Stimulated activated naive CD8-positive, alpha-beta T cell treated with anti-CD3 and anti-CD28 coated beads, Interleukin-15, Interleukin-2, amounts not matched to agents 100 ng/mL and 50 ng/mL, for 24 hours (primary cell): ENCODE measurements at regions not wholly inside any gene's neighbourhood (a gene's known extent, or its start where the extent isn't known, plus 50 kb on each side); places are given as distances from the start of the nearest gene placed in this dataset.
"Not testable (repeated sequence)": the region's sequence is repeated elsewhere in the genome, so short reads cannot be mapped to it uniquely, and the experiment has no call there.

ENCODE experiments used
- H3K27ac Mint-ChIP-seq: one replicate; pipeline ENCODE4 v1.8.0; 2021; ENCODE audit warnings: mild to moderate bottlenecking, mixed read lengths
- H3K27me3 Mint-ChIP-seq: one replicate; pipeline ENCODE4 v1.8.0; 2021; ENCODE audit warnings: mixed read lengths
- H3K36me3 Mint-ChIP-seq: one replicate; pipeline ENCODE4 v1.8.0; 2021; ENCODE audit warnings: low read depth, mixed read lengths
- H3K4me1 Mint-ChIP-seq: one replicate; pipeline ENCODE4 v1.8.0; 2021; ENCODE audit warnings: low read depth, mixed read lengths
- H3K4me3 Mint-ChIP-seq: one replicate; pipeline ENCODE4 v1.8.0; 2021; ENCODE audit warnings: mild to moderate bottlenecking, mixed read lengths
- H3K9me3 Mint-ChIP-seq: one replicate; pipeline ENCODE4 v1.8.0; 2021; ENCODE audit warnings: mixed read lengths

GRCh38 chr14:106665814-106666213 is 1139.4 kb downstream of the TMEM121 start:
- no peaks in the 10 kb centered on the region for H3K36me3 Mint-ChIP-seq
- no peak overlapping the region for H3K27ac Mint-ChIP-seq
- H3K4me3 Mint-ChIP-seq: no peak overlapping the region
- peaks cover 19% of the 10 kb centered on the region for H3K4me1 Mint-ChIP-seq
- H3K9me3 Mint-ChIP-seq: peaks cover 3% of the 10 kb centered on the region
- H3K27me3 Mint-ChIP-seq: peaks cover 26% of the 10 kb centered on the region

GRCh38 chr14:106666341-106666740 is 1140.0 kb downstream of the TMEM121 start:
- Mint-ChIP-seq H3K9me3 (peaks cover 3% of the 10 kb centered on the region), H3K27ac (no peak overlapping the region), H3K4me3 (no peak overlapping the region), H3K27me3 (peaks cover 29% of the 10 kb centered on the region), H3K36me3 (no peaks in the 10 kb centered on the region), H3K4me1 (peaks cover 19% of the 10 kb centered on the region)

DNA sequence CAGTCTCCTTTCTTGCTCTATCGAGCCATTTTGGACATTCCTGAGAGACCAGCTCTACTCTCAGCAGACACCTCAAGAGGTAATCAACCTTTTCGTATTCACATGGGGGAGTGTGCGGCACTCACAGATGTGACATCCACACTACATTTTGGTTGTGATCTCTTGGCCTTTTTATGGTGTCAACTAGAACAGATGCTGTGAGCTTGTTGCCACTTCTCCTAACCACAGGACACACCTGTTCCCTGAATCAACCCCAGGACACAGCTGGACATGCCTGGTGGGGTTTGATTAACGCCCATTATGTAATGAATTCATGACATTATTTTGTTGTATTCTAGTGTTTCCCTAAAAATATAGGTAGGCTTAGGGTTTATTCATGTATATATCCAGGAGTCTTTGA is 1143.6 kb downstream of the TMEM121 start:
- H3K36me3 Mint-ChIP-seq: no peaks in the 10 kb centered on the region
- no peak overlapping the region for H3K27ac Mint-ChIP-seq
- no peak overlapping the region for H3K4me3 Mint-ChIP-seq
- peaks cover 30% of the 10 kb centered on the region for H3K27me3 Mint-ChIP-seq
- no peaks in the 10 kb centered on the region for H3K4me1 Mint-ChIP-seq
- no peaks in the 10 kb centered on the region for H3K9me3 Mint-ChIP-seq

GRCh38 chr14:106674093-106674492 is 1147.7 kb downstream of the TMEM121 start:
- not testable (repeated sequence) for H3K27ac Mint-ChIP-seq, H3K9me3 Mint-ChIP-seq, H3K36me3 Mint-ChIP-seq, H3K4me3 Mint-ChIP-seq, H3K4me1 Mint-ChIP-seq
- H3K27me3 Mint-ChIP-seq: peaks cover 22% of the 10 kb centered on the region

GRCh38 chr14:106674509-106675125 is 1148.2 kb downstream of the TMEM121 start:
- H3K9me3 Mint-ChIP-seq, H3K36me3 Mint-ChIP-seq, H3K4me3 Mint-ChIP-seq, H3K27ac Mint-ChIP-seq, H3K4me1 Mint-ChIP-seq: not testable (repeated sequence)
- peaks cover 21% of the 10 kb centered on the region for H3K27me3 Mint-ChIP-seq

GRCh38 chr14:106675716-106676115 is 1149.3 kb downstream of the TMEM121 start:
- H3K4me3 Mint-ChIP-seq, H3K36me3 Mint-ChIP-seq, H3K4me1 Mint-ChIP-seq, H3K27ac Mint-ChIP-seq, H3K9me3 Mint-ChIP-seq: not testable (repeated sequence)
- peaks cover 12% of the 10 kb centered on the region for H3K27me3 Mint-ChIP-seq

- H3K4me3 Mint-ChIP-seq: no peak overlapping the region
- H3K27me3 Mint-ChIP-seq: peaks cover 10% of the 10 kb centered on the region
- no peaks in the 10 kb centered on the region for H3K36me3 Mint-ChIP-seq
- H3K4me1 Mint-ChIP-seq: peaks cover 3% of the 10 kb centered on the region
- no peak overlapping the region for H3K27ac Mint-ChIP-seq
- H3K9me3 Mint-ChIP-seq: no peaks in the 10 kb centered on the region
Measured at GRCh38 chr14:106679776-106680175, 1153.4 kb downstream of the TMEM121 start.

GRCh38 chr14:106681161-106681560 is 1154.8 kb downstream of the TMEM121 start:
- Mint-ChIP-seq H3K4me3 (no peak overlapping the region), H3K27me3 (peaks cover 20% of the 10 kb centered on the region), H3K27ac (no peak overlapping the region), H3K9me3 (no peaks in the 10 kb centered on the region), H3K4me1 (no peaks in the 10 kb centered on the region), H3K36me3 (no peaks in the 10 kb centered on the region)

DNA sequence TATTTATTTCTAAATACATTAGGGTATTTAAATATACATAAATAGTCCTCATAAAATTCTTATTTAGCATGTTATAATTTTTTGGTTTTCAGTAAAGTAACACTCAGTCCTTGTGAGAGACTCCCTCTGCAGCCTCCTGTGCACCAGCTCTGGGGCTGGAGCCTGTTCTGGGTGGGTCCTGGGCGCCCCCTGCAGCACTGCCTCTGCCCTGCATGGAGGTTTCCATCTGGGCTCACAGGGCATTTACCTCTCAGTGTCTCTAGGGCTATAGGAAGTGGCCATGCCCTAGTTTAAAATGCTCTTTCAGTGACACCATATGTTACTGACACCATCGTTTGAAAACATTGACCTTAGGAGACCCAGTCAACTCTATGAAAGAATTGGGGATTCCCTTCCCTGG is 1155.2 kb downstream of the TMEM121 start:
- peaks cover 20% of the 10 kb centered on the region for H3K27me3 Mint-ChIP-seq
- no peak overlapping the region for H3K4me3 Mint-ChIP-seq
- H3K9me3 Mint-ChIP-seq: no peaks in the 10 kb centered on the region
- H3K27ac Mint-ChIP-seq: no peak overlapping the region
- no peaks in the 10 kb centered on the region for H3K36me3 Mint-ChIP-seq
- H3K4me1 Mint-ChIP-seq: no peaks in the 10 kb centered on the region

DNA sequence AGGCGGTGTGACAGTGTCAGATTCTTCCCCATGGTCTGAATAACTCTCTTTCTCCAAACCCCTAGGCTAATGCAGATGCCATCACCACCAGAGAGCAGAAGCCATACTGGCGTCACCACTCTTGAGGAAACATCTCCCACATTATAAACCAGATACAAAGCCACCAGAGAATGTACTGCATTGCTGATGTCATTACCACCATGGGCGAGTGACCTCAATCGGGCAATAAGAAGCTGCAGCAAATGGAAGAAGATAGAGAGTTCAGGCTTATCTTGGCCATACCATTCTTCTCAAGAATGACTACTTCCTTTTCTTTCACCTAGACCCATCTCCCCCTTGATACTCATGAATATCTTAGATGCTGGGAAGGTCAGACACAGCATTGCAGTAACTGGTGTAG is 1157.2 kb downstream of the TMEM121 start:
- no peaks in the 10 kb centered on the region for H3K9me3 Mint-ChIP-seq
- peaks cover 20% of the 10 kb centered on the region for H3K27me3 Mint-ChIP-seq
- H3K27ac Mint-ChIP-seq: no peak overlapping the region
- H3K36me3 Mint-ChIP-seq: no peaks in the 10 kb centered on the region
- no peak overlapping the region for H3K4me3 Mint-ChIP-seq
- H3K4me1 Mint-ChIP-seq: no peaks in the 10 kb centered on the region

- Mint-ChIP-seq H3K27ac (no peak overlapping the region), H3K4me3 (no peak overlapping the region), H3K4me1 (peaks cover 4% of the 10 kb centered on the region), H3K9me3 (no peaks in the 10 kb centered on the region), H3K27me3 (peaks cover 20% of the 10 kb centered on the region), H3K36me3 (no peaks in the 10 kb centered on the region)
Measured at GRCh38 chr14:106686533-106686932, 1160.2 kb downstream of the TMEM121 start.

DNA sequence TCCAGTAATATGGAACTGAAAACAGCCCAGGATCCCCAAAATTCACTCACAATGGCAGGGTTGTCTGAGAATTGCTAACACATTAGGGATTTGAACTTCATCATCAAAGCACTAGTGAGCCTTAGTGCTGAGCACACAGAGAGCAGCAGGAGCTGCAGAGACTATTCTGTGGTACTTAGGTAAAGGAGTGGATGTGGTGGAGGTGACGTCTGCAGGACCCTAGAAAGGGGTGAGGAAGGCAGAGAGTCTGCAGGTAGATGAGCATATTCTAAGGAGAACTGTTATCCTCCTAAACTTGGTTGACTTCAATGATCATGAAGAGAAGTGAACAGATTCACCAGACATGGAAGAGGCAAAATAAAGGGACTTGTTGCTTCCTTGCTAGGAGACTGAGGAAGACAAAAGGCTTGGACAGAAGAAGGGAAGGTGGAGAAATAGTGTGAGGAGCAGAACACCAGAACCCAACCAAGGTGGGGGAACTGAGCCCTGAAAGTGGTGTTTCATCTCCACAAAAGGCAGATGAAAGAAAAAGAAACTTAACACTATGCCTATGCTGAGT is 1164.0 kb downstream of the TMEM121 start:
- Mint-ChIP-seq H3K36me3 (no peaks in the 10 kb centered on the region), H3K27me3 (peaks cover 3% of the 10 kb centered on the region), H3K4me3 (no peak overlapping the region), H3K9me3 (no peaks in the 10 kb centered on the region), H3K27ac (no peak overlapping the region), H3K4me1 (peaks cover 12% of the 10 kb centered on the region)

DNA sequence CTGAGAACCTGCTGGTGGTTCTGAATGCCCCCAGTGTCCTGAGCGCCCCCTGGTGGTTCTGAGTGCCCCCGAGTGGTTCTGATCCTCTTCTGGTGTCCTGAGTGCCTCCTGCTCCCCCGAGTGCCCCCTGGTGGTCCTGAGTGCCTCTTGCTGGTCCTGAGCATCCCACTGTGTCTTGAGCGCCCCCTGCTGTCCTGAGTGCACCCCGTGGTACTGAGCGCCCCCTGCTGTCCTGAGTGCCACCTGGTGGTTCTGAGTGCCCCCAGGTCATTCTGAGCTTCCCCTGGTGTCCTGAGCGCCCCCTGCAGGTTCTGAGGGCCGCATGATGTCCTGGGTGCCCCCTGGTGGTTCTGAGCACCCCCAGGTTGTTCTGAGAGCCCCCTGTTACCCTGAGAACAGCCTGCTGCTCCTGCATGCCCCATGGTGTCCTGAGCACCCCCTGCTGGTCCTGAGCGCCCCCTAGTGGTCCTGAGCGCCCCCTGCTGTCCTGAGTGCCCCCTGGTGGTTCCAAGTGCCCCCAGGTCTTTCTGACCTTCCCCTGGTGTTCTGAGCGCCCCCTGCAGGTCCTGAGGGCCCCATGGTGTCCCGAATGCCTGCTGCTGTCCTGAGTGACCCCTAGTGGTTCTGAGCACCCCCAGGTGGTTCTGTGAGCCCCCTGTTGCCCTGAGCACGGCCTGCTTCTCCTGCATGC is 1165.4 kb downstream of the TMEM121 start:
- no peaks in the 10 kb centered on the region for H3K36me3 Mint-ChIP-seq
- no peaks in the 10 kb centered on the region for H3K9me3 Mint-ChIP-seq
- no peak overlapping the region for H3K4me3 Mint-ChIP-seq
- H3K4me1 Mint-ChIP-seq: peaks cover 12% of the 10 kb centered on the region
- no peaks in the 10 kb centered on the region for H3K27me3 Mint-ChIP-seq
- no peak overlapping the region for H3K27ac Mint-ChIP-seq

DNA sequence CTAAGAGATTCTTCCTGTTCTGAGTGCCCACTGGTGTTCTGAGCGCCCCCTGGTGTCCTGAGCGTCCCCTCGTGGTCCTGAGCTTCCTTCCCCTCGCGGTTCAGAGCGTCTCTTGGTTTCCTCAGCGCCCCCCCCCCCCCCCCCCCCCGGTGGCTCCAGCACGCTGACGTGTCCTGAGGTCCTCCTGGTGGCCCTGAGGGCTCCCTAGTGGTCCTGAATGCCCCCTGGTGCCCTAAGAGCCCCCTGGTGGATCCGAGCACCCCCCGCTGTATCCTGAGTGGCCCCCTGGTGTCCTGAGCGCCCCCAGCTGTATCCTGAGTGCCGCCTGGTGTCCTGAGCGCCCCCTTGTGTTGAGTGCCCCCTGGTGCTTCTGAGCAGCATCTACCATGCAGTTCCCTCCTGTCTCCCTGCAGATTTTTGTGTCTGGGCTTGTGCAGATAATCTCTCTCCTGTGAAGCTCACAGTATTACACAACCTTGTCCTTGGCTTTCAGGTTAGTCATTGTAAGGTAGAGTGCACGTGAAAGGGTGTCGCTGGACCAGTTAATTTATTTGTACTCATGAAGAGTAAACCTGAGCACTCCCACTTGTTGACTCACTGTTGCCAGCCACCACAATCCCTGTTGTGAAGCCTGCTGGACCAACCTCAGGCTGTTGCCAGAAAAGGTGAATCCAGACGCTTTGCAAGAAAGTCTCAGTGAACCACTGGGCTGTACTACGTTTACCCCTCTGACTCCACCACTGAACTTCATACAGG is 1168.4 kb downstream of the TMEM121 start:
- no peaks in the 10 kb centered on the region for H3K9me3 Mint-ChIP-seq
- no peaks in the 10 kb centered on the region for H3K36me3 Mint-ChIP-seq
- H3K27me3 Mint-ChIP-seq: no peaks in the 10 kb centered on the region
- peak overlapping the region; percentile 63 for H3K4me3 Mint-ChIP-seq
- H3K27ac Mint-ChIP-seq: no peak overlapping the region
- H3K4me1 Mint-ChIP-seq: peaks cover 16% of the 10 kb centered on the region

DNA sequence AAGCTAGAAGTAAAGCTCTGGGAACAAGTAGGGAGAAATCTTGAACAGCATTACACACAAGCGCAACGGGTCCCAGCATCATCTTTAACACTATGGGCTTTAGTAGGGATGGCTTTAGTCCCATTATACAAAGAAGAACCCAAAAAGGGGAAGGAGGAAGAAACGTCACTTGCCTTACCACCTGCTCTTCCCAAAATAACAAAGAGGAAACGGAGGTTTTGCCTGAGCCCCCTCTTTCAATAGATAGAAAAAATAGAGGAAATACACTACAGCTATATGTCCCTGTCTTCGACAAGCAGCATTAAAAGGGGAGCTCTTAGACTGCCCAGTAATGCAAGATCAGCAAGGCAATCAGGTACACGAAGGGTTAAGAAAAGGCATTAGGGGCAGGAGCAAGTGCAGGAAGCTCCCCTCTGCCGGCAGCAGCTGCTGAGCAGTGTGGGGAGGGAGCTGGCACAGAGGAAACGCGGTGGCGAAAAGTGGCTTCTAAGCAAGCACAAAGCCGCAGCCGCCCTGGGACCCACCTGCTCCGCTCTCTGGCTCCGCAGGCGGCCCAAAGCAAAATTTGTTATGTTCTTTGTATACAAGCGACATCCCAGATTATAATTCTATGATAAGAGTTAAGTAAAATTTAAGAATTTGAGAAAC is 1172.4 kb downstream of the TMEM121 start:
- not testable (repeated sequence) for H3K4me3 Mint-ChIP-seq, H3K36me3 Mint-ChIP-seq, H3K27me3 Mint-ChIP-seq, H3K9me3 Mint-ChIP-seq, H3K27ac Mint-ChIP-seq
- H3K4me1 Mint-ChIP-seq: peaks cover 11% of the 10 kb centered on the region
